Neural cell (in vitro differentiated cells): ENCODE measurements at regions not wholly inside any gene's neighbourhood (a gene's known extent, or its start where the extent isn't known, plus 50 kb on each side); places are given as distances from the start of the nearest gene placed in this dataset.

Experiments
- H2AFZ ChIP-seq: fragments of 200-600, 300-800 bp; sonication (generic), shearing (Covaris generic); 2 replicates; pipeline ENCODE4 v1.6.0; 2014; ENCODE audit warnings: low read depth, mild to moderate bottlenecking, antibody characterized with exemption, low read length, moderate library complexity
- H3F3A ChIP-seq: fragments of 200-600 bp; shearing (Covaris generic); 2 replicates; pipeline ENCODE4 v1.6.1; 2016; ENCODE audit warnings: mild to moderate bottlenecking, moderate library complexity, mixed read lengths, antibody characterized with exemption, low read length; ENCODE audit not compliant: insufficient read depth, poor library complexity, severe bottlenecking
- H3K27ac ChIP-seq: fragments of 200-600, 300-800 bp; sonication (generic), shearing (Covaris generic); 2 replicates; pipeline ENCODE4 v1.5.1; 2014; ENCODE audit warnings: mild to moderate bottlenecking, low read length, moderate library complexity
- H3K27me3 ChIP-seq: fragments of 300-800, 200-600 bp; sonication (generic), shearing (Covaris generic); 2 replicates; pipeline ENCODE4 v1.6.0; 2014; ENCODE audit warnings: mild to moderate bottlenecking, low read depth, low read length, moderate library complexity; ENCODE audit not compliant: insufficient read depth
- H3K36me3 ChIP-seq: fragments of 300-800, 200-600 bp; sonication (generic), shearing (Covaris generic); 2 replicates; pipeline ENCODE4 v1.5.1; 2014; ENCODE audit warnings: mild to moderate bottlenecking, antibody characterized with exemption, low read length, moderate library complexity; ENCODE audit not compliant: insufficient read depth
- H3K4me2 ChIP-seq: fragments of 300-800, 200-600 bp; sonication (generic), shearing (Covaris generic); 2 replicates; pipeline ENCODE4 v1.6.0; 2014; ENCODE audit warnings: mild to moderate bottlenecking, low read length
- H3K4me3 ChIP-seq: fragments of 300-800, 200-600 bp; sonication (generic), shearing (Covaris generic); 2 replicates; pipeline ENCODE4 v1.5.1; 2014; ENCODE audit warnings: mild to moderate bottlenecking, low read length, moderate library complexity
- H3K79me2 ChIP-seq: fragments of 200-600 bp; shearing (Covaris generic); replicated peaks from 2 replicates; pipeline ENCODE4 v1.6.0; 2014; ENCODE audit warnings: mild to moderate bottlenecking, low read length, moderate library complexity; ENCODE audit not compliant: insufficient read depth
- H3K9ac ChIP-seq: fragments of 300-800, 200-600 bp; sonication (generic), shearing (Covaris generic); 2 replicates; pipeline ENCODE4 v1.6.1; 2016; ENCODE audit warnings: mild to moderate bottlenecking, low read length, mixed read lengths
- H3K9me2 ChIP-seq: fragments of 200-600 bp; shearing (Covaris generic); 2 replicates; pipeline ENCODE4 v1.6.1; 2016; ENCODE audit warnings: mild to moderate bottlenecking, low read length, mixed read lengths; ENCODE audit not compliant: insufficient read depth
- H3K9me3 ChIP-seq: fragments of 200-600, 300-800 bp; sonication (generic), shearing (Covaris generic); 2 replicates; pipeline ENCODE4 v1.6.1; 2016; ENCODE audit warnings: mild to moderate bottlenecking, mixed run types, low read length, moderate library complexity, mixed read lengths
- H4K20me1 ChIP-seq: fragments of 200-600 bp; shearing (Covaris generic); 2 replicates; pipeline ENCODE4 v1.6.1; 2016; ENCODE audit warnings: mild to moderate bottlenecking, mixed run types; ENCODE audit not compliant: insufficient read depth
- EP300 ChIP-seq: fragments of 450-650 bp; conservative IDR thresholded peaks from 2 replicates; pipeline ENCODE4 v1.6.1; 2014; ENCODE audit warnings: antibody characterized with exemption, mild to moderate bottlenecking, moderate library complexity; ENCODE audit not compliant: poor library complexity, severe bottlenecking
- EZH2 ChIP-seq: fragments of 200-600, 300-800 bp; shearing (Covaris generic), sonication (generic); IDR thresholded peaks from 2 replicates; pipeline ENCODE4 v1.6.1; 2014; ENCODE audit warnings: antibody characterized with exemption, low read length, borderline replicate concordance, mild to moderate bottlenecking; ENCODE audit not compliant: insufficient read depth, poor library complexity, severe bottlenecking
- MXI1 ChIP-seq: fragments of 450-650 bp; conservative IDR thresholded peaks from 2 replicates; pipeline ENCODE4 v1.6.1; 2014; ENCODE audit warnings: antibody characterized with exemption, mild to moderate bottlenecking; ENCODE audit not compliant: poor library complexity, severe bottlenecking
- POLR2AphosphoS5 ChIP-seq: IDR thresholded peaks from 2 replicates; pipeline ENCODE4 v1.6.1; 2012
- RAD21 ChIP-seq: fragments of 450-650 bp; conservative IDR thresholded peaks from 2 replicates; pipeline ENCODE4 v1.6.1; 2014; ENCODE audit warnings: antibody characterized with exemption, mild to moderate bottlenecking, moderate library complexity
- SMC3 ChIP-seq: fragments of 450-650 bp; conservative IDR thresholded peaks from 2 replicates; pipeline ENCODE4 v1.6.1; 2014; ENCODE audit warnings: antibody characterized with exemption, mild to moderate bottlenecking, moderate library complexity; ENCODE audit not compliant: poor library complexity
- TAF1 ChIP-seq: IDR thresholded peaks from 2 replicates; pipeline ENCODE4 v1.6.1; 2012; ENCODE audit warnings: low read depth
- TF ChIP-seq, protein P1 (sequence below): fragments of 450-650 bp; IDR thresholded peaks from 2 replicates; pipeline ENCODE4 v1.5.1; 2014; ENCODE audit warnings: antibody characterized with exemption, mild to moderate bottlenecking, moderate library complexity; ENCODE audit not compliant: poor library complexity, severe bottlenecking
- TF ChIP-seq, protein P2 (sequence below): IDR thresholded peaks from 2 replicates; pipeline ENCODE4 v1.6.1; 2012; ENCODE audit warnings: borderline replicate concordance

DNA sequence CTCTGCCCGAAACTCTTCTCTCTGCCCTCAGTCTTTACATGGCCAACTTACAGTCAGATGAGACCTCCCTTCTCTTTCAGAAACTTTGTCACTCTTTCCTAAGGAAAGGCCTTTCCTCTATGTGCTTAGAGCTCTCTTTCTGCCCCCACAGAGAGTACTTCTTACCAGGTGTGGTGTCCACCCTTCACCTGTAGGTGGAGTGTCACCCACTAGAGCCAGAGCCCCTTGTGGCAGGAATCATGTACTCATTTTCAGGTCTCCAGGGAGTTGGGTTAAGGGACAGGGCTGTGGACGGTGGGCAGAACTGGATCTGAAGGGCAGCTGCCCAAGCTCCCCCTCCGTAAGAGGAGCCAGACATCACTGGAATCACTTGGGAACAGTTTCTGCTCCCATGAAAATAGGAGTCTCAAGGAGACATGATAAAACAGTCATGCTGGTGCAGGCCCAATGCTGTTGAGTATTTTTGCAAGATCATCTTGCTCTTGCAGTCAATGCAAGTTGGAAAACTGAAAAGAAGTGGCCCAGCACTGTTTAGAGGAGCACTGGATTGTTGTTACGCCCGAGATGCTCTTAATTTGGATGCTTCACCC is 436.7 kb downstream of the ZSWIM6 start:
- H3K27me3 ChIP-seq: no peaks in the 10 kb centered on the region
- H3K36me3 ChIP-seq: no peaks in the 10 kb centered on the region
- no peak overlapping the region for H3K4me3 ChIP-seq
- TF ChIP-seq MXI1 (no peak), EZH2 (no peak), POLR2AphosphoS5 (no peak), TAF1 (no peak), SMC3 (no peak), EP300 (no peak), RAD21 (no peak)
- TF ChIP-seq, protein P1, sequence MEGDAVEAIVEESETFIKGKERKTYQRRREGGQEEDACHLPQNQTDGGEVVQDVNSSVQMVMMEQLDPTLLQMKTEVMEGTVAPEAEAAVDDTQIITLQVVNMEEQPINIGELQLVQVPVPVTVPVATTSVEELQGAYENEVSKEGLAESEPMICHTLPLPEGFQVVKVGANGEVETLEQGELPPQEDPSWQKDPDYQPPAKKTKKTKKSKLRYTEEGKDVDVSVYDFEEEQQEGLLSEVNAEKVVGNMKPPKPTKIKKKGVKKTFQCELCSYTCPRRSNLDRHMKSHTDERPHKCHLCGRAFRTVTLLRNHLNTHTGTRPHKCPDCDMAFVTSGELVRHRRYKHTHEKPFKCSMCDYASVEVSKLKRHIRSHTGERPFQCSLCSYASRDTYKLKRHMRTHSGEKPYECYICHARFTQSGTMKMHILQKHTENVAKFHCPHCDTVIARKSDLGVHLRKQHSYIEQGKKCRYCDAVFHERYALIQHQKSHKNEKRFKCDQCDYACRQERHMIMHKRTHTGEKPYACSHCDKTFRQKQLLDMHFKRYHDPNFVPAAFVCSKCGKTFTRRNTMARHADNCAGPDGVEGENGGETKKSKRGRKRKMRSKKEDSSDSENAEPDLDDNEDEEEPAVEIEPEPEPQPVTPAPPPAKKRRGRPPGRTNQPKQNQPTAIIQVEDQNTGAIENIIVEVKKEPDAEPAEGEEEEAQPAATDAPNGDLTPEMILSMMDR: no peak
- TF ChIP-seq, protein P2, sequence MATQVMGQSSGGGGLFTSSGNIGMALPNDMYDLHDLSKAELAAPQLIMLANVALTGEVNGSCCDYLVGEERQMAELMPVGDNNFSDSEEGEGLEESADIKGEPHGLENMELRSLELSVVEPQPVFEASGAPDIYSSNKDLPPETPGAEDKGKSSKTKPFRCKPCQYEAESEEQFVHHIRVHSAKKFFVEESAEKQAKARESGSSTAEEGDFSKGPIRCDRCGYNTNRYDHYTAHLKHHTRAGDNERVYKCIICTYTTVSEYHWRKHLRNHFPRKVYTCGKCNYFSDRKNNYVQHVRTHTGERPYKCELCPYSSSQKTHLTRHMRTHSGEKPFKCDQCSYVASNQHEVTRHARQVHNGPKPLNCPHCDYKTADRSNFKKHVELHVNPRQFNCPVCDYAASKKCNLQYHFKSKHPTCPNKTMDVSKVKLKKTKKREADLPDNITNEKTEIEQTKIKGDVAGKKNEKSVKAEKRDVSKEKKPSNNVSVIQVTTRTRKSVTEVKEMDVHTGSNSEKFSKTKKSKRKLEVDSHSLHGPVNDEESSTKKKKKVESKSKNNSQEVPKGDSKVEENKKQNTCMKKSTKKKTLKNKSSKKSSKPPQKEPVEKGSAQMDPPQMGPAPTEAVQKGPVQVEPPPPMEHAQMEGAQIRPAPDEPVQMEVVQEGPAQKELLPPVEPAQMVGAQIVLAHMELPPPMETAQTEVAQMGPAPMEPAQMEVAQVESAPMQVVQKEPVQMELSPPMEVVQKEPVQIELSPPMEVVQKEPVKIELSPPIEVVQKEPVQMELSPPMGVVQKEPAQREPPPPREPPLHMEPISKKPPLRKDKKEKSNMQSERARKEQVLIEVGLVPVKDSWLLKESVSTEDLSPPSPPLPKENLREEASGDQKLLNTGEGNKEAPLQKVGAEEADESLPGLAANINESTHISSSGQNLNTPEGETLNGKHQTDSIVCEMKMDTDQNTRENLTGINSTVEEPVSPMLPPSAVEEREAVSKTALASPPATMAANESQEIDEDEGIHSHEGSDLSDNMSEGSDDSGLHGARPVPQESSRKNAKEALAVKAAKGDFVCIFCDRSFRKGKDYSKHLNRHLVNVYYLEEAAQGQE: no peak
- H3K9me2 ChIP-seq: no peaks in the 10 kb centered on the region
- H4K20me1 ChIP-seq: no peaks in the 10 kb centered on the region
- no peaks in the 10 kb centered on the region for H3F3A ChIP-seq
- H2AFZ ChIP-seq: no peak overlapping the region
- H3K9ac ChIP-seq: no peak overlapping the region
- no peaks in the 10 kb centered on the region for H3K9me3 ChIP-seq
- H3K4me2 ChIP-seq: no peak overlapping the region
- no peaks in the 10 kb centered on the region for H3K79me2 ChIP-seq
- H3K27ac ChIP-seq: no peak overlapping the region

DNA sequence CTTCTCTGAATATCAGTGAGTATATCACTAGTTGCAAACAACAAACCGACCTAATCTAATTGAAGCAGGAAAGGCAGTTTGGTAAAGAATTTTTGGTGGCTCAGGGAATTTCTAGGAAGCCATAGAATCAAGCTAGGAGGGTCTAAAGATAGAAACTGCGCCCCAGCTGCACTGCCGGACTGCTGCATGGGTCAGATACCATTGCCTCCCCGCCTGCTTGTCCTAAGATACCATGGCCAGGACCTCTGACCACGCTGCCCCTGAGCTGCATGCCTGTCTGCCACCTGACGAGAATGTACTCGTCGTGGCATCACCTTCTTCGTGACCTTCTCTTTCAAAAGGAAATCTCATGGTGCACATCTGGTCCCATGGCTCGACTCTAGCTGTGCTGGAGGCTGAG is 439.0 kb downstream of the ZSWIM6 start:
- Histone ChIP-seq H3K4me2 (no peak overlapping the region), H3K79me2 (no peaks in the 10 kb centered on the region), H3K27me3 (no peaks in the 10 kb centered on the region), H4K20me1 (no peaks in the 10 kb centered on the region), H3K4me3 (no peak overlapping the region), H2AFZ (no peak overlapping the region), H3K27ac (no peak overlapping the region), H3K9ac (no peak overlapping the region), H3K9me2 (no peaks in the 10 kb centered on the region), H3K36me3 (no peaks in the 10 kb centered on the region), H3K9me3 (no peaks in the 10 kb centered on the region), H3F3A (no peaks in the 10 kb centered on the region)
- no peak for TF ChIP-seq EP300
- no peak for TF ChIP-seq RAD21
- TF ChIP-seq POLR2AphosphoS5: no peak
- no peak for TF ChIP-seq SMC3
- no peak for TF ChIP-seq EZH2
- TF ChIP-seq, protein P2: no peak
- TF ChIP-seq TAF1: no peak
- TF ChIP-seq, protein P1: no peak
- no peak for TF ChIP-seq MXI1
